Spinal cord (tissue), 9 donors: ENCODE measurements at regions not wholly inside any gene's neighbourhood (a gene's known extent, or its start where the extent isn't known, plus 50 kb on each side); places are given as distances from the start of the nearest gene placed in this dataset.

ENCODE experiments used
- DNase-seq, 6 donors: peaks; one replicate each; pipeline versions ENCODE4 v3.0.0 to v3.0.0-alpha.2; 2013 to 2015; ENCODE audit warnings: low spot score in 6 of 6, low read depth in 4 of 6
- H3K27ac ChIP-seq: one replicate; pipeline ENCODE4 v1.5.1; 2013; ENCODE audit warnings: low read depth, low read length, control low read depth
- H3K27me3 ChIP-seq: one replicate; pipeline ENCODE4 v1.6.1; 2013; ENCODE audit warnings: low read length; ENCODE audit not compliant: control insufficient read depth, insufficient read depth
- H3K36me3 ChIP-seq: one replicate; pipeline ENCODE4 v1.6.1; 2013; ENCODE audit warnings: low read length; ENCODE audit not compliant: control insufficient read depth, insufficient read depth
- H3K4me1 ChIP-seq: one replicate; pipeline ENCODE4 v1.6.1; 2013; ENCODE audit warnings: low read length; ENCODE audit not compliant: control insufficient read depth, insufficient read depth
- H3K4me3 ChIP-seq: one replicate; pipeline ENCODE4 v1.5.1; 2013; ENCODE audit warnings: low read depth, low read length, control low read depth
- H3K9me3 ChIP-seq: one replicate; pipeline ENCODE4 v1.6.1; 2013; ENCODE audit warnings: low read length; ENCODE audit not compliant: control insufficient read depth, insufficient read depth
- WGBS: methylation state at CpG from one replicate; pipeline ENCODE4 v1.1.5; 2013; ENCODE audit warnings: missing lambda C conversion rate; ENCODE audit not compliant: insufficient coverage; 5-methylcytosine and 5-hydroxymethylcytosine counted together
- donor health status: healthy.

DNA sequence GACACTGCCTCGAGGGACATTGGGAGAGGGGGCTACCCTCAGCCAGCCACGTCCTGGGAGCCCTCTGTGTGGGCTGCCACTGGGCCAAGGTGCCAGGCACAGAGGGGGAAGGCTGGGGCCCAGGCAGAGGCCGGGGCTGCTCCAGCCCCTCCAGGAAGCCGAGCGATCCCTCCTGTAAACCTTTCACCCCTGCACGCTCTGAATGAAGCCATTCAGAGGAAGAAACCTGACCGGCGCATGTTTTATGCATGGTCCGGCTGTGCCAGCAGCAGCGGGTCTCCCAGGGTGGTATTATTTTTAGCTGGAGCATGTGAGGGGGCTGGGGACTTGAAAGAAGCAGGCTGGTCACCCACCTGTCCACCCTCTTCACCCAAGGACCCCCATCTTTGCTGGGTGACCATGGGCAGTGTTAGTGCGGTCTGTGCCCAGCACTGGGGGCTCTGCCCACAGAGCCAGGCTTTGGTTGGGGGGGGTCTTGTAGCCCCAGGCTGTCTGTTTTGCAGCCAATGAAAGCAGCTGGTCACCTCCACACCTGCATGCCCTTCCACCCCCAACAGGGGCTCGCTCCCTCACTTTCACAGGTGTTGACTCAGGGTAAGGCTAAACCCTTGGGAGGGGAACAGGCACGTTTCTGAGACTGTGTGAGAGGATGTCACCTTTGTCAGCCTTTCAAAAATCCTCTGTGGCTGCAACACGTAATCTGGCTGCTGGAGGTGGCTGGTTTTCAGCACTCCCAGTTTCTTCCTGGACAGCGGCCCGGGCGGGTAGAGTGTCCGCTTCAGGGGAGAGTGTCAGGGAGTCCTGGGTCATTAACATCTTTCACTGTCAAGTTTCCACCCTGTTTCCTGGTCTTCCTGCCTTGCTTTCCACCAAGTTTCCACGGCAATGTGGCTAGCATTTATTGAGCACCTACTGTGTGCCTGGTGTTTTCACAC lies 77.1 kb upstream of the BRD7 start:
- no peak overlapping the region for H3K27ac ChIP-seq
- peak in 1 of 6 donors; percentile 68 for DNase-seq

DNA sequence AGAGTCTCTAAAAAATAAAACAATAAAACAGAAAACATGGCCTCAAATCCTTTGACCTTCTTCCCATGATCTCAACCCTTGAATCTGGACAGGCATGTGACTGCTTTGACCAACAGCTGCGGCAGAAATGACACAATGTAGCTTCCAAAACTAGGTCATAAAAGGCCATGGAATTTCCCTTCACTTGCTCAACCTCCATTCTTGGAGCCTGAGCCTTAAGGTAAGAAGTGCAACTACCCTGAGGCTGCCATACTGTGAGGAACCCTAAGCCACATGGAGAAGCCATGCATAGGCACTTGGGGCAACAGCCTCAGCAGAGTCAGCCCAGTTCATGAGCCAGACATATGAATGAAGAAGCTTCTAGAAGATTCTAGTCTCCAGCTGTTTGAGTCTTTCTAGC lies 75.7 kb upstream of the BRD7 start:
- WGBS: 89% methylated on average over 1 of the region's 1 CpG
- peaks cover 11% of the 10 kb centered on the region for H3K4me1 ChIP-seq
- no peak overlapping the region for H3K27ac ChIP-seq
- no peaks in the 10 kb centered on the region for H3K36me3 ChIP-seq
- no peaks in the 10 kb centered on the region for H3K27me3 ChIP-seq
- no peak for DNase-seq
- H3K9me3 ChIP-seq: peaks cover 6% of the 10 kb centered on the region
- no peak overlapping the region for H3K4me3 ChIP-seq

More for the DNA sequence above, 77.1 kb upstream of the BRD7 start:
- H3K36me3 ChIP-seq: no peaks in the 10 kb centered on the region
- H3K27me3 ChIP-seq: no peaks in the 10 kb centered on the region
- H3K9me3 ChIP-seq: peaks cover 6% of the 10 kb centered on the region
- H3K4me3 ChIP-seq: no peak overlapping the region
- H3K4me1 ChIP-seq: peaks cover 11% of the 10 kb centered on the region
- 33% methylated on average over 15 of the region's 19 CpGs for WGBS

DNA sequence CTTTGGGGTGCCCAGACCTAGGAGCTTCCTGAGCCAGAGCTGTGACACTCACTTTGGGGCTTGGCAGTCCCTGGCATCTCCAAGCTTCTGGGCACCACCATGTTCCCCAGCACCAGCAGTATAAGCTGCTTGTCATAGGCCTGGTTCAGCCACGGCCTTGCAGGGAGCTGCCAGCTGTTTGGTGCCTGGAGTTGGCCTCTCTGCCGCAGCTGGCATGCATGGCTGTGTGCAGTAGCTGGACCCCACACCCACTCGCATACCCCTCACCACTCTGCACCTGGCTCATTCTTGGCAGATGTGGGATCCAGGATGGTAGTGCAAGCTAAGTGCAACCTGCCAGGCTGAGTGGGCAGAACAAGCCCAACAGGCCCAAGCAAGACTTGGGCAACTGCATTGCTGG lies 73.4 kb upstream of the BRD7 start:
- Histone ChIP-seq H3K4me1 (peaks cover 17% of the 10 kb centered on the region), H3K36me3 (no peaks in the 10 kb centered on the region), H3K27ac (no peak overlapping the region), H3K27me3 (no peaks in the 10 kb centered on the region), H3K9me3 (peaks cover 6% of the 10 kb centered on the region), H3K4me3 (no peak overlapping the region)
- WGBS: 100% methylated on average over 1 of the region's 3 CpGs
- DNase-seq: no peak

DNA sequence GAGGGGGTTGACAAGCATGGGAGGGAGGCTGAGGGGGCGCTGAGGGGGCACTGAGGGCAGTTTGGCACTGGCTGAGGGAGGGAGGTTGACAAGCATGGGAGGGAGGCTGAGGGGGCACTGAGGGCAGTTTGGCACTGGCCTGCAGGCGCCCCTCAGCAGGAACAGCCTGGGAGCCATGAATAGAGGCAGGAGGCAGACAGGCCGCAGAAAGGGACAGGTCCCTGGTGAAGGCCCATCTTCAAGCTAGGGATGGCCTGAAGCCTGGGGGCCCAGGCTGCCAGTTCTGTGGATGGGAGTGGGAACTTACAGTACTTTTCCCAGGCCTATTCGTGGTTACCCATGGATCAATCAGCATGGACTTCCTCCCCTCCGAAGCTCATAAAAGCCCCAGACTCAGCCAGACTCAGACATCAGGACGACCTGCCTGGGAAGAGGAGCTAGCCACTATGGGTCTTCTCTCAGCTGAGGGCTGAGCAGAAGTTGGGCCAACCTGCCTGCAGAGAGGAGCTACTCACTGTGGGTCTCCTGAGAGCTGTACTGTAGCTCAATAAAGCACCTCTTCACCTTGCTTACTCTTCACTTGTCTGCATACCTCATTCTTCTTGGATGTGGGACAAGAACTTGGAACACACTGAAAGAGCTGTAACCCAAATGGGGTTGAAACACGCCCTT lies 72.8 kb upstream of the BRD7 start:
- Histone ChIP-seq H3K27ac (no peak overlapping the region), H3K9me3 (peaks cover 6% of the 10 kb centered on the region), H3K4me3 (no peak overlapping the region), H3K4me1 (peaks cover 17% of the 10 kb centered on the region), H3K36me3 (no peaks in the 10 kb centered on the region), H3K27me3 (no peaks in the 10 kb centered on the region)
- 97% methylated on average over 5 of the region's 7 CpGs for whole genome bisulfite sequencing
- no peak for DNase-seq

DNA sequence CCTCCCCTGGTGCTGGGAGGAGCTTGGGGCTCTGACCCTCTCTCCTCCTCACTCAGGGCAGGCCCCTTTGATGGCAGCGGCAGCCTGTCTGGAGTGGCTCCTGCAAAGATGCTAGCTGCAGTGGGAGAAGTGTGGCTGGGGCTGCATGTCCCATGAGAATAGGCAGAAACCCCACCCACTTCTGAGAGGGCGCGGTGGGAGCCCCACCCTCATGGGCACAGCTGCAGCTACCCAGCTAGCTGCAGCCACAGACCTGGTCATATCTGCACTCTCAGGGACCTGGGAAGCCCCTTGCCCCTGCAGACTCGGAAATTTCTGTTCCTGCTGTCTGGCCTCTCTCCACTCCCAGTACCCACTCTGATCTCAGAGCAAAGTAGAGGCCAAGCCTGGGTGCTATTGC lies 72.2 kb upstream of the BRD7 start:
- 87% methylated on average over 3 of the region's 4 CpGs for WGBS
- no peaks in the 10 kb centered on the region for H3K36me3 ChIP-seq
- H3K4me3 ChIP-seq: no peak overlapping the region
- H3K27ac ChIP-seq: no peak overlapping the region
- DNase-seq: no peak
- peaks cover 13% of the 10 kb centered on the region for H3K4me1 ChIP-seq
- no peaks in the 10 kb centered on the region for H3K27me3 ChIP-seq
- H3K9me3 ChIP-seq: peaks cover 6% of the 10 kb centered on the region

DNA sequence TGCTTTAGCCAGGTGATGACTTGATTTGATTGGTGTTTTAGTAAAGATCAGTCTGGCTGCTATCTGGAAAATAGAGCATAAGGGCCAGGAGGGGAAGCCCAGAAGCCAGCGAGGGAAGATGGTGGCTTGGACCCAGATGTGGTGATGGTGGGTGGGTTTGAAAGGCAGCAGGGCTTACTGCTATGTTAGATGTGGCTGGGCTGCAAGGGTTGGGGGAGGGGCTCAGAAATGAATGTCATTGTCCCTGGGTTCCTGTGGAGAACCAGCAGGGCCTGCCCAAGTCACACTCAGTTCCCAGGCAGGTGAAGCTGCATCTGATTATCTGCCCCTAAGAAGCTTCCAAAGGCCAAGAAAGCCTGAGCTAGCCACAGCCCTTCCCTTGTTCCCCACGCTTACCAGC lies 71.7 kb upstream of the BRD7 start:
- 94% methylated on average over 2 of the region's 2 CpGs for WGBS
- peaks cover 9% of the 10 kb centered on the region for H3K4me1 ChIP-seq
- no peaks in the 10 kb centered on the region for H3K27me3 ChIP-seq
- no peaks in the 10 kb centered on the region for H3K36me3 ChIP-seq
- DNase-seq: no peak
- H3K4me3 ChIP-seq: no peak overlapping the region
- no peak overlapping the region for H3K27ac ChIP-seq
- peaks cover 6% of the 10 kb centered on the region for H3K9me3 ChIP-seq

DNA sequence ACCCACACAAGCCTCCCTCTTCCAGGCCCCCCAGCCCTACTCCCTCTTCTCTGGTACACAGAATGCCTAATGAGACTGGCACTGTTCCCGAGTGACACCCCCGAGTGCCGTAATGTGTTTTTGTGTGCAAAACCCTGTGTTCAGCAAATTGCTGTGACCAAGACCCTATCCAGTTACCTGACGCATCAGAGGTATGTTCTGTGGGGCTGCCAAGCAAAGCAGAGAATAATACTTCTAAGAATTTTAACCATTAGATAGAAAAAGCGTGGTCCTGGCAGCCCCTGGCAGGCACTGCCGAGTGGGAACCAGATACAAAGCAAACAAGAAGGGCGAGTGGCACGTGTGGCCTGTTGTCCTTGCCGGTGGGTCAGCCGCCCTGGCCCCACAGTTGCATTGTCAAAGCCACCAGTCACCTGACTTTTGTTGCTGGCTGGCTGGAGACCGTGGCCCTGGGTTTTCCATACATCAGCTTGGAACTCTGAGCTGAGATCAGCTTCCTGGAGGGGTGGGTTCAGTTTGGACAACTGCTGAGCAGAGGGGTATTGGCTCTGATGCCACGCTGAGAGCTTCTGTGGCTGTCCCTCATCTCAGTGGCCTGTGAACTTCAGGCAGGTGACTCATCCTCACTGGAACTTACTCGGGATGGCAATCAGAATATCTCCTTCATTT lies 69.1 kb upstream of the BRD7 start:
- no peaks in the 10 kb centered on the region for H3K36me3 ChIP-seq
- peaks cover 6% of the 10 kb centered on the region for H3K9me3 ChIP-seq
- no peak overlapping the region for H3K4me3 ChIP-seq
- H3K27me3 ChIP-seq: no peaks in the 10 kb centered on the region
- peaks cover 10% of the 10 kb centered on the region for H3K4me1 ChIP-seq
- DNase-seq: no peak
- H3K27ac ChIP-seq: no peak overlapping the region
- WGBS: 55% methylated on average over 11 of the region's 13 CpGs

DNA sequence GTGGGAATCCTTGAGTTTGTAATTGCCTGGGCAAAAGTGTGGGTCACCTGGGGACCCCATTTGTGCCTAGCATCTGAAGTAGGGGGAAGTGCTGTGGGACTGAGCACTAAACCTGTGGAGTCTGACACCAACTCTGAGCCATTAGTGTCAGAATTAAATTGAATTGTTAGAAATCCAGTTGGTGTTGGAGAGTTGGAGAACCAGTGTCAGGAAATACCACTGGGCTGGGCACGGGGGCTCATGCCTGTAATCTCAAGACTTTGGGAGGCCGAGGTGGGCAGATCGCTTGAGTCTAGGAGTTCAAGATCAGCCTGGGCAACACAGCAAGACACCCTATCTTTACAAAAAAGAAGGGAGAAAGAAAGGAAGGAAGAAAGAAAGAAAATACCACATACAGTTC lies 67.5 kb upstream of the BRD7 start:
- WGBS: no CpG with 5 or more reads among the region's 3 CpGs
- DNase-seq: no peak
- H3K27me3 ChIP-seq: no peaks in the 10 kb centered on the region
- no peak overlapping the region for H3K27ac ChIP-seq
- peaks cover 10% of the 10 kb centered on the region for H3K4me1 ChIP-seq
- no peaks in the 10 kb centered on the region for H3K36me3 ChIP-seq
- no peak overlapping the region for H3K4me3 ChIP-seq
- H3K9me3 ChIP-seq: no peaks in the 10 kb centered on the region

DNA sequence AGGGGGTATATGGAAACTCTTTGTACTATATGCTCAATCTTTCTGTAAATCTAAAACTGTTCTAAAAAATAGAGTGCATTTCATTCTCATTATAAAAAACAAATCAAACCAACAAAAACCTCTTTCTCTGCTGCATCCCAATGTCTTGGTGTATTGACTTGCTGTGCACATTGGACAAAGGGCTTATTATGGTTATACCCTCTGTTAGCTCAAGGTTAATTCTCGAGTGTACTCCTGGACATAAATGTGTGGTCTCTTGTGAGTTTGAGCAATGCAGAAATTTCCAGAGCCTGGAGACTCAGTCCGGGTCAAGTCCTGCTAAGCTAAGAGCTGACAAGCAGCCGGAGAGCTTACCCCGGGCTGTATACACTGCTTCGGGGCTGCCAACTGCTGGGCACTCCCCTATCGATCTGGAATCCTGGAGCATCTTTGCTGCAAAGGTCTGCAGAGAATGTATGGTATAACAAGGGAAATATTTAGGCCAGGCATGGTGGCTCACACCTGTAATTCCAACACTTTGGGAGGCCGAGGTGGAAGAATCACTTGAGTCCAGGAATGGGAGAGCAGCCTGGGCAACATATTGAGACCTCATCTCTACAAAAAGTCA lies 66.2 kb upstream of the BRD7 start:
- Histone ChIP-seq H3K9me3 (no peaks in the 10 kb centered on the region), H3K27ac (no peak overlapping the region), H3K27me3 (no peaks in the 10 kb centered on the region), H3K4me1 (peaks cover 10% of the 10 kb centered on the region), H3K36me3 (no peaks in the 10 kb centered on the region), H3K4me3 (no peak overlapping the region)
- no peak for DNase-seq
- WGBS: 65% methylated on average over 6 of the region's 7 CpGs
